Muscle of leg (tissue), 3 donors: ENCODE measurements at regions not wholly inside any gene's neighbourhood (a gene's known extent, or its start where the extent isn't known, plus 50 kb on each side); places are given as distances from the start of the nearest gene placed in this dataset.
"Not testable (repeated sequence)": the region's sequence is repeated elsewhere in the genome, so short reads cannot be mapped to it uniquely, and the experiment has no call there.

ENCODE experiments used
- DNase-seq: peaks from one replicate; pipeline ENCODE4 v3.0.0; 2013
- H3K27ac ChIP-seq: one replicate; pipeline ENCODE4 v1.5.1; 2013; ENCODE audit warnings: mild to moderate bottlenecking, low read length, control low read depth
- H3K27me3 ChIP-seq: one replicate; pipeline ENCODE4 v1.6.1; 2013; ENCODE audit warnings: low read length; ENCODE audit not compliant: control insufficient read depth, insufficient read depth
- H3K36me3 ChIP-seq: one replicate; pipeline ENCODE4 v1.6.1; 2013; ENCODE audit warnings: low read length; ENCODE audit not compliant: control insufficient read depth, insufficient read depth
- H3K4me1 ChIP-seq: one replicate; pipeline ENCODE4 v1.6.1; 2013; ENCODE audit warnings: low read length; ENCODE audit not compliant: control insufficient read depth, insufficient read depth
- H3K4me3 ChIP-seq: one replicate; pipeline ENCODE4 v1.5.1; 2013; ENCODE audit warnings: low read length, control low read depth
- H3K9me3 ChIP-seq: replicated peaks from 2 replicates; pipeline ENCODE4 v1.6.1; 2013; ENCODE audit warnings: low read depth, low read length; ENCODE audit not compliant: control insufficient read depth
- WGBS: methylation state at CpG from one replicate; pipeline ENCODE4 v1.1.5; 2013; ENCODE audit warnings: missing lambda C conversion rate; ENCODE audit not compliant: insufficient coverage; 5-methylcytosine and 5-hydroxymethylcytosine counted together

- Histone ChIP-seq H3K27me3 (peaks cover 8% of the 10 kb centered on the region), H3K4me1 (peaks cover 4% of the 10 kb centered on the region), H3K27ac (no peak overlapping the region), H3K9me3 (no peaks in the 10 kb centered on the region), H3K4me3 (no peak overlapping the region), H3K36me3 (no peaks in the 10 kb centered on the region)
- 28% methylated on average over 12 of the region's 15 CpGs for whole genome bisulfite sequencing
- DNase-seq = peak; percentile 26
Observed at GRCh38 chr7:67631476-67631875, 634.8 kb downstream of the TYW1 start.

GRCh38 chr7:67635271-67635670, 638.6 kb downstream of the TYW1 start:
- no peak overlapping the region for H3K27ac ChIP-seq
- H3K27me3 ChIP-seq = peaks cover 5% of the 10 kb centered on the region
- no peak overlapping the region for H3K4me3 ChIP-seq
- peaks cover 9% of the 10 kb centered on the region for H3K4me1 ChIP-seq
- 98% methylated on average over 2 of the region's 2 CpGs for WGBS
- no peaks in the 10 kb centered on the region for H3K9me3 ChIP-seq
- DNase-seq = peak; percentile 19
- no peaks in the 10 kb centered on the region for H3K36me3 ChIP-seq

GRCh38 chr7:67636348-67637022, 639.9 kb downstream of the TYW1 start:
- Histone ChIP-seq H3K36me3 (no peaks in the 10 kb centered on the region), H3K27ac (no peak overlapping the region), H3K4me1 (peaks cover 8% of the 10 kb centered on the region), H3K27me3 (peaks cover 4% of the 10 kb centered on the region), H3K4me3 (no peak overlapping the region), H3K9me3 (no peaks in the 10 kb centered on the region)
- no peak for DNase-seq
- 53% methylated on average over 3 of the region's 6 CpGs for WGBS

GRCh38 chr7:67637023-67637358, 640.4 kb downstream of the TYW1 start:
- no peaks in the 10 kb centered on the region for H3K9me3 ChIP-seq
- H3K4me1 ChIP-seq = peaks cover 5% of the 10 kb centered on the region
- H3K4me3 ChIP-seq = no peak overlapping the region
- no peaks in the 10 kb centered on the region for H3K36me3 ChIP-seq
- no peaks in the 10 kb centered on the region for H3K27me3 ChIP-seq
- no peak overlapping the region for H3K27ac ChIP-seq
- 91% methylated on average over 1 of the region's 2 CpGs for WGBS
- DNase-seq = peak; percentile 44

GRCh38 chr7:67642542-67642941, 645.9 kb downstream of the TYW1 start:
- DNase-seq, H3K4me1 ChIP-seq, H3K9me3 ChIP-seq, H3K27ac ChIP-seq, H3K4me3 ChIP-seq, H3K36me3 ChIP-seq, H3K27me3 ChIP-seq: not testable (repeated sequence)
- WGBS = 80% methylated on average over 1 of the region's 3 CpGs

GRCh38 chr7:67644151-67644550, 647.5 kb downstream of the TYW1 start:
- no peak overlapping the region for H3K4me3 ChIP-seq
- no peaks in the 10 kb centered on the region for H3K36me3 ChIP-seq
- WGBS = 54% methylated on average over 1 of the region's 3 CpGs
- H3K4me1 ChIP-seq = peaks cover 3% of the 10 kb centered on the region
- H3K27me3 ChIP-seq = no peaks in the 10 kb centered on the region
- DNase-seq = no peak
- H3K27ac ChIP-seq = no peak overlapping the region
- no peaks in the 10 kb centered on the region for H3K9me3 ChIP-seq

GRCh38 chr7:67652937-67653336, 656.3 kb downstream of the TYW1 start:
- WGBS = no CpG with 5 or more reads among the region's 2 CpGs
- H3K27ac ChIP-seq = no peak overlapping the region
- no peaks in the 10 kb centered on the region for H3K27me3 ChIP-seq
- H3K36me3 ChIP-seq = no peaks in the 10 kb centered on the region
- H3K4me3 ChIP-seq = no peak overlapping the region
- DNase-seq = no peak
- H3K4me1 ChIP-seq = peaks cover 8% of the 10 kb centered on the region
- no peaks in the 10 kb centered on the region for H3K9me3 ChIP-seq

- Histone ChIP-seq H3K27me3 (no peaks in the 10 kb centered on the region), H3K27ac (peak overlapping the region; percentile 80), H3K4me3 (no peak overlapping the region), H3K36me3 (no peaks in the 10 kb centered on the region), H3K4me1 (peaks cover 8% of the 10 kb centered on the region), H3K9me3 (no peaks in the 10 kb centered on the region)
- DNase-seq = peak; percentile 52
- no CpG with 5 or more reads among the region's 3 CpGs for WGBS
Observed at GRCh38 chr7:67653856-67654454, 657.3 kb downstream of the TYW1 start.

- Histone ChIP-seq H3K4me1 (peaks cover 14% of the 10 kb centered on the region), H3K27ac (peak overlapping the region; percentile 80)
- peak; percentile 39 for DNase-seq
Observed at GRCh38 chr7:67654642-67655041, 658.0 kb downstream of the TYW1 start.

GRCh38 chr7:67655168-67655567, 658.5 kb downstream of the TYW1 start:
- Histone ChIP-seq H3K4me3 (no peak overlapping the region), H3K27me3 (no peaks in the 10 kb centered on the region), H3K27ac (peak overlapping the region; percentile 80), H3K9me3 (no peaks in the 10 kb centered on the region), H3K4me1 (peaks cover 17% of the 10 kb centered on the region), H3K36me3 (no peaks in the 10 kb centered on the region)
- DNase-seq = no peak

More at GRCh38 chr7:67654642-67655041, 658.0 kb downstream of the TYW1 start:
- H3K27me3 ChIP-seq = no peaks in the 10 kb centered on the region
- WGBS = no CpG with 5 or more reads among the region's 1 CpG
- H3K4me3 ChIP-seq = no peak overlapping the region
- no peaks in the 10 kb centered on the region for H3K36me3 ChIP-seq
- H3K9me3 ChIP-seq = no peaks in the 10 kb centered on the region

GRCh38 chr7:67659091-67659490, 662.5 kb downstream of the TYW1 start:
- Histone ChIP-seq H3K4me3 (no peak overlapping the region), H3K27ac (no peak overlapping the region), H3K9me3 (peaks cover 2% of the 10 kb centered on the region), H3K36me3 (no peaks in the 10 kb centered on the region), H3K27me3 (no peaks in the 10 kb centered on the region), H3K4me1 (peaks cover 22% of the 10 kb centered on the region)
- DNase-seq = no peak
